Liver (tissue), 8 donors: ENCODE measurements at regions not wholly inside any gene's neighbourhood (a gene's known extent, or its start where the extent isn't known, plus 50 kb on each side); places are given as distances from the start of the nearest gene placed in this dataset.

ENCODE experiments used
- DNase-seq: peaks from one replicate; pipeline ENCODE4 v3.0.0-alpha.2; 2017; ENCODE audit warnings: low spot score
- H3K27ac ChIP-seq, 2 donors: one replicate each; pipeline ENCODE4 v1.7.0; 2013; ENCODE audit warnings: inconsistent platforms in 2 of 2, low read length in 2 of 2, control low read depth in 1 of 2, low read depth in 1 of 2, mild to moderate bottlenecking in 1 of 2
- H3K27me3 ChIP-seq, 4 donors: one replicate each; pipeline versions ENCODE4 v1.6.1 to v1.7.0; 2013; ENCODE audit warnings: low read length in 3 of 4, inconsistent platforms in 1 of 4, mild to moderate bottlenecking in 1 of 4, moderate library complexity in 1 of 4; ENCODE audit not compliant: control insufficient read depth in 4 of 4, insufficient read depth in 4 of 4
- H3K36me3 ChIP-seq, 4 donors: one replicate each; pipeline versions ENCODE4 v1.6.1 to v1.7.0; 2013; ENCODE audit warnings: low read length in 3 of 4, mild to moderate bottlenecking in 3 of 4, low read depth in 1 of 4, moderate library complexity in 1 of 4; ENCODE audit not compliant: control insufficient read depth in 4 of 4, insufficient read depth in 3 of 4
- H3K4me1 ChIP-seq, 4 donors: one replicate each; pipeline versions ENCODE4 v1.6.1 to v1.7.0; 2013; ENCODE audit warnings: low read length in 3 of 4, mild to moderate bottlenecking in 3 of 4, moderate library complexity in 1 of 4; ENCODE audit not compliant: control insufficient read depth in 4 of 4, insufficient read depth in 4 of 4
- H3K4me3 ChIP-seq, 3 donors: one replicate each; pipeline versions ENCODE4 v1.6.1 to v1.7.0; 2013; ENCODE audit warnings: low read length in 3 of 3, control low read depth in 1 of 3, low read depth in 1 of 3, mild to moderate bottlenecking in 1 of 3
- H3K9ac ChIP-seq, 2 donors: one replicate each; pipeline ENCODE4 v1.7.0; 2013; ENCODE audit warnings: low read length in 2 of 2, mild to moderate bottlenecking in 2 of 2, moderate library complexity in 2 of 2, control low read depth in 1 of 2, low read depth in 1 of 2
- H3K9me3 ChIP-seq, 4 donors: one replicate each; pipeline versions ENCODE4 v1.6.1 to v1.7.0; 2013; ENCODE audit warnings: low read length in 3 of 4; ENCODE audit not compliant: control insufficient read depth in 4 of 4
- FOXA1 ChIP-seq: IDR thresholded peaks from 2 replicates; pipeline ENCODE4 v1.6.1; 2016; ENCODE audit warnings: antibody characterized with exemption
- FOXA2 ChIP-seq: IDR thresholded peaks from 2 replicates; pipeline ENCODE4 v1.6.1; 2016; ENCODE audit warnings: antibody characterized with exemption
- HNF4A ChIP-seq, 2 donors: conservative IDR thresholded peaks; 2 replicates each; pipeline ENCODE4 v1.6.1; 2016; ENCODE audit warnings: antibody characterized with exemption in 2 of 2, mild to moderate bottlenecking in 2 of 2
- HNF4G ChIP-seq: IDR thresholded peaks from 2 replicates; pipeline ENCODE4 v1.6.1; 2016; ENCODE audit warnings: antibody characterized with exemption
- JUND ChIP-seq, 2 donors: IDR thresholded peaks; 2 replicates each; pipeline ENCODE4 v1.6.1; 2016; ENCODE audit warnings: antibody characterized with exemption in 2 of 2
- NR2F2 ChIP-seq: IDR thresholded peaks from 2 replicates; pipeline ENCODE4 v1.6.1; 2016; ENCODE audit warnings: antibody characterized with exemption
- RAD21 ChIP-seq, 2 donors: IDR thresholded peaks; 2 replicates each; pipeline ENCODE4 v1.6.1; 2016; ENCODE audit warnings: antibody characterized with exemption in 2 of 2, mild to moderate bottlenecking in 2 of 2
- REST ChIP-seq: IDR thresholded peaks from 2 replicates; pipeline ENCODE4 v1.6.1; 2016; ENCODE audit warnings: antibody characterized with exemption, mild to moderate bottlenecking
- SP1 ChIP-seq: IDR thresholded peaks from 2 replicates; pipeline ENCODE4 v1.6.1; 2018; ENCODE audit warnings: antibody characterized with exemption, mild to moderate bottlenecking
- TAF1 ChIP-seq: conservative IDR thresholded peaks from 2 replicates; pipeline ENCODE4 v1.6.1; 2016; ENCODE audit warnings: antibody characterized with exemption, mild to moderate bottlenecking
- YY1 ChIP-seq: IDR thresholded peaks from 2 replicates; pipeline ENCODE4 v1.6.1; 2016; ENCODE audit warnings: antibody characterized with exemption, mild to moderate bottlenecking
- WGBS: extraction: QIAGEN DNeasy Blood & Tissue Kit; methylation state at CpG from one replicate; pipeline ENCODE4 v1.1.7; 2013; 5-methylcytosine and 5-hydroxymethylcytosine counted together
- TF ChIP-seq, protein P1 (sequence below): IDR thresholded peaks from 2 replicates; pipeline ENCODE4 v1.6.1; 2016; ENCODE audit warnings: antibody characterized with exemption
- TF ChIP-seq, protein P2 (sequence below): IDR thresholded peaks from 2 replicates; pipeline ENCODE4 v1.6.1; 2016; ENCODE audit warnings: antibody characterized with exemption
- TF ChIP-seq, protein P3 (sequence below): fragments of 150-350 bp; IDR thresholded peaks from 2 replicates; pipeline ENCODE4 v1.5.1; 2017; ENCODE audit warnings: improper control_type of control experiment, low read depth, low read length; ENCODE audit not compliant: missing input control
- TF ChIP-seq, protein P4 (sequence below): IDR thresholded peaks from 2 replicates; pipeline ENCODE4 v1.6.1; 2016; ENCODE audit warnings: antibody characterized with exemption
- donor health status: healthy.
- donor health status: healthy.
- donor health status: healthy.
- donor health status: healthy.
- donor health status: healthy.

DNA sequence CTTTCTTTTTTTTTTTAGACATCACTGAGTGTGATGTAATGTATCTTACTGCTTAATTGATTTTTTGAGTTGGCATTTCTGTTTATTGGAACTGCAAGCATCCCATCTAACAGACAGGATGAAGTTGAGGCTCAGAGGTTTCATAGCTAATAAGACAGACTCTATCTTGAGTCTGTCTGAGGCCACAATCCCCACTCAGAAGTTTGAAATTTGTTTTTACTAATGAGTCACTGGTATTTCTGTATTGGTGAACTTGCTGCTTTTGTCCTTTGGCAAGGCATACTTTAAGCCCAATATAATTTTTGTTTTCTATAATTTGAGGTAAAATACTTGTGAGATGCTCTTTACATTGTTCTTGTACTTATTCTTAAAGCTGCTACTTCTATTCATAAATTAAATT, 491.2 kb downstream of the PSAT1 start (continued):
- TF ChIP-seq, protein P1, sequence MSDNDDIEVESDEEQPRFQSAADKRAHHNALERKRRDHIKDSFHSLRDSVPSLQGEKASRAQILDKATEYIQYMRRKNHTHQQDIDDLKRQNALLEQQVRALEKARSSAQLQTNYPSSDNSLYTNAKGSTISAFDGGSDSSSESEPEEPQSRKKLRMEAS, result no peak
- TF ChIP-seq JUND (IDR thresholded peaks at IDR 0.05) (no peak), FOXA2 (no peak), FOXA1 (no peak), TAF1 (no peak)
- TF ChIP-seq, protein P2, sequence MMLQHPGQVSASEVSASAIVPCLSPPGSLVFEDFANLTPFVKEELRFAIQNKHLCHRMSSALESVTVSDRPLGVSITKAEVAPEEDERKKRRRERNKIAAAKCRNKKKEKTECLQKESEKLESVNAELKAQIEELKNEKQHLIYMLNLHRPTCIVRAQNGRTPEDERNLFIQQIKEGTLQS, result no peak

DNA sequence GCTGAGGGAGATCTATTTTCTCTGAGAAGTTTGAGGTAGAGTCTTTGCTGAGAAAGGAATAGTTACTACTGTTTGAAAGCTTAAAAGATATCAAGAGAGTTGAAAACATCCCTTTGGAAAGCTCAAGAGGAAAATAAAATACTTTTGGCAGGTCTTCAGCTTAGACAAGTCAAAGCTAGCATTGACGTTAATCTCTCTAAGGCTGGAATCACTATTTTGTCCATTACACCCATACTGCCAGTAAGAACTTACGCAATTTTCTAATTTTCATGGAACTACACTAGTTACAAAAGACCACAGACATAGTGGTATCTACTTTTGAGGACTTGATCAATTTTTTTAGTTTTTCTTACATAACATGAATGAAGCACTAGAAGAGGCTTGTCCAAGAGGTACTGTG, 494.9 kb downstream of the PSAT1 start:
- no peaks in the 10 kb centered on the region for H3K36me3 ChIP-seq
- no peak for DNase-seq
- no peaks in the 10 kb centered on the region for H3K9me3 ChIP-seq
- no peak overlapping the region for H3K27ac ChIP-seq
- no peak overlapping the region for H3K9ac ChIP-seq
- H3K27me3 ChIP-seq, result peaks cover 0 to 3% (median 0%) of the 10 kb centered on the region in 4 donors
- no peaks in the 10 kb centered on the region for H3K4me1 ChIP-seq
- TF ChIP-seq, protein P2, result no peak
- TF ChIP-seq FOXA2, result no peak
- TF ChIP-seq YY1, result no peak
- TF ChIP-seq HNF4G, result no peak
- no peak for TF ChIP-seq FOXA1
- H3K4me3 ChIP-seq, result no peak overlapping the region
- WGBS, result 78% methylated on average over 2 of the region's 2 CpGs

DNA sequence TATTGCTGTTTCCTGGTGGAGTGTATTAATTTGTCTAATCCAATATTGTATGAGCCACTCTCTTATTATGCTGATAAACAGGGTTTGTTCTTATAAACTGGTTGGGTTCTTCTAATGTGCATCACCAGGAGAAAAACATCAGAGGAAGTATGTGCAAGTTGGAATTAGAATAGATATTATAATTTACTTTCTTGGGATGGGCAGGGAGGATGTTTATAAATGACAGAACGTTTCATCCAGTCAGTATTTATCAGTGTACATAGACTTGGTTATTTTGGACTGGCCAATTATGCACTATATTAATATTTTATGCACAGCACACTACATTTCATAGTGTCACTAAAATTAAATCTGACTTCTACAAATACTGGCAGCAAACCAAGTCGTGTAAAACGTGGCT, 495.8 kb downstream of the PSAT1 start:
- TF ChIP-seq HNF4A (conservative IDR thresholded peaks at IDR 0.05), result no peak
- TF ChIP-seq, protein P3, sequence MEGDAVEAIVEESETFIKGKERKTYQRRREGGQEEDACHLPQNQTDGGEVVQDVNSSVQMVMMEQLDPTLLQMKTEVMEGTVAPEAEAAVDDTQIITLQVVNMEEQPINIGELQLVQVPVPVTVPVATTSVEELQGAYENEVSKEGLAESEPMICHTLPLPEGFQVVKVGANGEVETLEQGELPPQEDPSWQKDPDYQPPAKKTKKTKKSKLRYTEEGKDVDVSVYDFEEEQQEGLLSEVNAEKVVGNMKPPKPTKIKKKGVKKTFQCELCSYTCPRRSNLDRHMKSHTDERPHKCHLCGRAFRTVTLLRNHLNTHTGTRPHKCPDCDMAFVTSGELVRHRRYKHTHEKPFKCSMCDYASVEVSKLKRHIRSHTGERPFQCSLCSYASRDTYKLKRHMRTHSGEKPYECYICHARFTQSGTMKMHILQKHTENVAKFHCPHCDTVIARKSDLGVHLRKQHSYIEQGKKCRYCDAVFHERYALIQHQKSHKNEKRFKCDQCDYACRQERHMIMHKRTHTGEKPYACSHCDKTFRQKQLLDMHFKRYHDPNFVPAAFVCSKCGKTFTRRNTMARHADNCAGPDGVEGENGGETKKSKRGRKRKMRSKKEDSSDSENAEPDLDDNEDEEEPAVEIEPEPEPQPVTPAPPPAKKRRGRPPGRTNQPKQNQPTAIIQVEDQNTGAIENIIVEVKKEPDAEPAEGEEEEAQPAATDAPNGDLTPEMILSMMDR, result no peak
- no peak for TF ChIP-seq REST
- no peak for TF ChIP-seq JUND (IDR thresholded peaks at IDR 0.05)
- no peak for TF ChIP-seq RAD21 (IDR thresholded peaks at IDR 0.05)
- no peak for TF ChIP-seq NR2F2
- TF ChIP-seq FOXA2, result no peak
- no peak for TF ChIP-seq SP1
- TF ChIP-seq TAF1, result no peak
- TF ChIP-seq, protein P2, result no peak
- TF ChIP-seq, protein P4, sequence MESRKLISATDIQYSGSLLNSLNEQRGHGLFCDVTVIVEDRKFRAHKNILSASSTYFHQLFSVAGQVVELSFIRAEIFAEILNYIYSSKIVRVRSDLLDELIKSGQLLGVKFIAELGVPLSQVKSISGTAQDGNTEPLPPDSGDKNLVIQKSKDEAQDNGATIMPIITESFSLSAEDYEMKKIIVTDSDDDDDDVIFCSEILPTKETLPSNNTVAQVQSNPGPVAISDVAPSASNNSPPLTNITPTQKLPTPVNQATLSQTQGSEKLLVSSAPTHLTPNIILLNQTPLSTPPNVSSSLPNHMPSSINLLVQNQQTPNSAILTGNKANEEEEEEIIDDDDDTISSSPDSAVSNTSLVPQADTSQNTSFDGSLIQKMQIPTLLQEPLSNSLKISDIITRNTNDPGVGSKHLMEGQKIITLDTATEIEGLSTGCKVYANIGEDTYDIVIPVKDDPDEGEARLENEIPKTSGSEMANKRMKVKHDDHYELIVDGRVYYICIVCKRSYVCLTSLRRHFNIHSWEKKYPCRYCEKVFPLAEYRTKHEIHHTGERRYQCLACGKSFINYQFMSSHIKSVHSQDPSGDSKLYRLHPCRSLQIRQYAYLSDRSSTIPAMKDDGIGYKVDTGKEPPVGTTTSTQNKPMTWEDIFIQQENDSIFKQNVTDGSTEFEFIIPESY, result no peak
- Histone ChIP-seq H3K27me3 (peaks cover 0 to 3% (median 0%) of the 10 kb centered on the region in 4 donors), H3K9me3 (no peaks in the 10 kb centered on the region), H3K9ac (no peak overlapping the region), H3K27ac (no peak overlapping the region), H3K4me3 (no peak overlapping the region), H3K4me1 (no peaks in the 10 kb centered on the region), H3K36me3 (no peaks in the 10 kb centered on the region)
- WGBS, result 54% methylated on average over 3 of the region's 3 CpGs
- DNase-seq, result no peak
